Hepatocyte (in vitro differentiated cells): ENCODE measurements at regions not wholly inside any gene's neighbourhood (a gene's known extent, or its start where the extent isn't known, plus 50 kb on each side); places are given as distances from the start of the nearest gene placed in this dataset.

Experiments used
- EZH2 ChIP-seq: fragments of 200-600 bp; sonication (generic); IDR thresholded peaks from 2 replicates; pipeline ENCODE4 v1.6.1; 2016; ENCODE audit warnings: antibody characterized with exemption, mild to moderate bottlenecking, borderline replicate concordance
- EZH2phosphoT487 ChIP-seq: fragments of 200-600 bp; sonication (generic); IDR thresholded peaks from one replicate; pipeline ENCODE4 v1.6.1; 2018; ENCODE audit warnings: antibody characterized with exemption, mild to moderate bottlenecking, low read depth, moderate library complexity; ENCODE audit not compliant: unreplicated experiment, severe bottlenecking
- TF ChIP-seq, protein P1 (sequence below): fragments of 200-600 bp; sonication (generic); IDR thresholded peaks from 2 replicates; pipeline ENCODE4 v1.5.1; 2016; ENCODE audit warnings: antibody characterized with exemption, mild to moderate bottlenecking; ENCODE audit not compliant: poor library complexity

DNA sequence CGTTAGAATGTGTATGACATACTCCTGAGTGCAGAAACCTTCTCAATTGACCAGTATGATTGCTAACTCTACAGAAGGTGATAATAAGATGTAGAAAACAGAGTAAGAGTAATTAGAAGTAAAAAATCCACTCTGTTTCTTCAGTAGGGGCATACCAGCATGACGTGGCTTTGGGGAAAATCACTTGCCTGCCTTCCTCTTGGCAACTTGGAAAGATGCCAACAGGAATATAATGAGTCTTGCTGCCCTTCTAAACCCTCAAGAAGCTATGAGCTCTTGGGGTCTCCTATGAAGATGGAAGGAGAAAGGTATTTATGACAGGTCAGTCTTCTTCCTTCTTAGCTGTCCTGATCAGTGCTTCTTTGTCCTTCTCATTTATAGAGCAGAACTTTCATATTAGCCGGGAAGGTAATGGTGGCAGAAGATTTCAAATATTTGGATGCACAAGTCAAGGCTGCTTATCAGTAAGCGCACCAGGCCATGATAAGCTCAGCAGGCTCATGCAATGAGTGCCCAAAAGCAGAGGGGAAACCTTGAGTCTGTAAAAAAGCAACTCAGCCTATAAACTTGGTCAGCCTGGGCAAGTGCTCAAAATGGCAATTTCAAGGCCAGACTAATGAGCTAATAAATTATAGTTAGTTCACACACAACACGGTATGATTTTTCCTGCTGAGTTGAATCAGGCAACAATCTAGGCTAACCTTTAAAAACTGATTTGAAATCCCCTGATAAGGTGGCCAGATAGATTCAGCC is 69.7 kb upstream of the PPARGC1A start:
- no peak for TF ChIP-seq EZH2
- TF ChIP-seq, protein P1, sequence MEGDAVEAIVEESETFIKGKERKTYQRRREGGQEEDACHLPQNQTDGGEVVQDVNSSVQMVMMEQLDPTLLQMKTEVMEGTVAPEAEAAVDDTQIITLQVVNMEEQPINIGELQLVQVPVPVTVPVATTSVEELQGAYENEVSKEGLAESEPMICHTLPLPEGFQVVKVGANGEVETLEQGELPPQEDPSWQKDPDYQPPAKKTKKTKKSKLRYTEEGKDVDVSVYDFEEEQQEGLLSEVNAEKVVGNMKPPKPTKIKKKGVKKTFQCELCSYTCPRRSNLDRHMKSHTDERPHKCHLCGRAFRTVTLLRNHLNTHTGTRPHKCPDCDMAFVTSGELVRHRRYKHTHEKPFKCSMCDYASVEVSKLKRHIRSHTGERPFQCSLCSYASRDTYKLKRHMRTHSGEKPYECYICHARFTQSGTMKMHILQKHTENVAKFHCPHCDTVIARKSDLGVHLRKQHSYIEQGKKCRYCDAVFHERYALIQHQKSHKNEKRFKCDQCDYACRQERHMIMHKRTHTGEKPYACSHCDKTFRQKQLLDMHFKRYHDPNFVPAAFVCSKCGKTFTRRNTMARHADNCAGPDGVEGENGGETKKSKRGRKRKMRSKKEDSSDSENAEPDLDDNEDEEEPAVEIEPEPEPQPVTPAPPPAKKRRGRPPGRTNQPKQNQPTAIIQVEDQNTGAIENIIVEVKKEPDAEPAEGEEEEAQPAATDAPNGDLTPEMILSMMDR: no peak
- no peak for TF ChIP-seq EZH2phosphoT487
